IPS DF 4.7 (cell line): ENCODE measurements at regions not wholly inside any gene's neighbourhood (a gene's known extent, or its start where the extent isn't known, plus 50 kb on each side); places are given as distances from the start of the nearest gene placed in this dataset.
"Not testable (repeated sequence)": the region's sequence is repeated elsewhere in the genome, so short reads cannot be mapped to it uniquely, and the experiment has no call there.

Experiments used
- DNase-seq: peaks from one replicate; pipeline ENCODE4 v3.0.0-alpha.2; 2013; ENCODE audit warnings: low spot score; ENCODE audit errors: extremely low read depth

DNA sequence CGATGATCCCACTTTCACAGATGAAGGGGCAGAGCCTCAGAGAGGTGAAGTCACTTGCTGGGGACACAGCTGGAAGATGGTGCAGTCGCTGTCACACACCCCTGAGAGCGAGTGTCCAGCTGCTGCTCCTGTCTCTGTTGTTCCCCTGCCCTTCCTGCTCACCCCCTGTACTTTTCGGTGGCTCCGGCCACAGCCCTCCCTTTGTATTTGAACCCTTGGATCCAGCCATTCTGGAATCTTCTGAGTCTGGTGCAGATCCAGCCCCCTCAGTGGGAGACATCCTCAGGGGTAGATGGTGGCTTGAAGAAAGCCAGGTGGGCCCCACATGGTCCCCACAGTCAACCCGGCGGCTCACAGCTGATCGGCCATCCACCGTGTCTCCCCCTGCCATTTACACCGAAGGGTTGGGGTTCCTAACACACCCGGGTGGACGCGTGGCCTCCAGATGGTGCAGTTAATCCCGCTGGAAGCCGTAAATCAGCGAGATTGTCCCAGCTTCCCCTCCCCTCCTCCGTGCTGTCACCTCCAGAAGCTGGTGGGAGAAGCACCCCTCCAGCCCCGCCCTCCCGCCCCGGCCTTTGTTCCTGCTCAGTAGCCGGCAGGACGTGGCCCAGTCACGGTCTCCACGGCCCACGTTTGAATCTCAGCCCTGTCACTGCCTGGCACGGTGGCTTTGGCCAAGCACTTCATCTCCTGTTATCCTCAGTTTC is 204.8 kb downstream of the C9orf50 start:
- no peak for DNase-seq

DNA sequence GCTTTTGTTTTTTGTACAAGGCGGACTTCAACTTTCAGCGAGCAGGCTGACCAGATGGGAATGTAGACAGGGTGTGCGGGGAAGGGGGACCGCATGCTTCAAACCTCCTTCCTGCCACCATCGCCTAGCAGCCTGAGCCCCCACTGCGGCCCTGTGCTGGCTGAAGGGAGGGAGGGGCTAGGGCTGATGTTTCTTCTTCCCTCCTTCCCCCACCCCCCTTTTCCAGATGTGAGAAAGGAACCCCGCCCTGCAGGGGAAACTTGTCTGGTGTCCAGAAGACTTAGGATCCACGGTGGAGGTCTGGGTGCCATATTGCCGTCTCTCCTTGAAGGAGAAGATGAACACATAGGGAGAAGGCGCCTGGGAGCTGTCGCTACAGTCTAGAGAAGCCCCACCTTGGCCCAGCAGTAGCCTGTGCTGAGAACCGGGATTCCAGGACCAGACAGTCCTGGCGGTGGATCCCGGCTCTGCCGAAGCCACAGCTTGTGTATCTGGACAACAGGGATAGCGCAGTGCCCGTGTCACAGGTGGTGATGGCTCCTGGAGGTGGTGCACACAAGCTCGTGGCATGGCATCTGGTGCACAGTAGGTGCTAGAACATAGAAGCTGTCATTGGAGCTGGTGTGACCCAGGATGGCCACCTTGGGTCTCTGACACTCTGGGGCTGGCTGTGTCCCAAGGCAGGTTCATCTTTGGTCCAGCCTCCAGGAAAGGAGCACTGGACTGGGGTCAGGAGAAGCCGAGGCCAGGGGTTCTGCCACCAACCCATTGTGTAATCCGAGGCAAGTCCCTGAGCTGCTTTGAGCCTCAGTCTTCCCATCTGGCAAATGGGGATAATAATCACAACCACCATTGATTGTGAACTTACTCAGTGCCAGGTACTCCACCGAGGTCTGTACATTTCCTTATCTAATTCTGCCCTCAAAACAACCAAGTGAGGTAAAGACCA is 205.6 kb downstream of the C9orf50 start:
- DNase-seq = no peak

DNA sequence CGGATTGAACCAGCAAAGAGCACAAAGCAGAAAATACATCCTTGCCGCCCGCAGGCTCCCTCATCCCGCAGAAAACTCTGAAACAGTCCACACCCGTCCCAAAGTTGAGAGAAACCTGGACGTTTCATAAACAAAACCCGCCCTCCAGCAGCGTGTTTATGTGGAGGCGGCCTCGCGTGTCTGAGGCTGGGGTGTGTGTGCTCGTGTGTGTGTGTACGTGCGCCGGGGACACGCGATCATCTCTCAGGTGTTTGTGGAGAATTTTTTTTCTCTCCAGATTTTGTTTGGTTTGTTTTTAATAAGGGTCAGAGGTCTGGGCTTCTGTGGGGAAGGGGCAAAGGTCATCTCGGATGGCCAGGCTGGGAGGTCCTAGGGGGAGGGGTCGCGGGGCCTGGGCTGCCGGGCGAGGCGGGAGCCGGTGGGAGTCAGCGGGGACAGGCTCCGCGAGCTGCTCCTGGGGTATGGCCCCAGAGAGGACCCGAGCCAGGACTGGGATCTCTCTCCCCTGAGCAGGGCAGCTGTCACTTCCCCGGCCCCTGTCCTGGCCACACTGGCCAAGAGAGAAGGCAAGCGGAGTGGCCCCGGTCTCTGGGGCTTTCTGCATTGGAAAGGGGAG is 206.4 kb downstream of the C9orf50 start:
- no peak for DNase-seq

DNA sequence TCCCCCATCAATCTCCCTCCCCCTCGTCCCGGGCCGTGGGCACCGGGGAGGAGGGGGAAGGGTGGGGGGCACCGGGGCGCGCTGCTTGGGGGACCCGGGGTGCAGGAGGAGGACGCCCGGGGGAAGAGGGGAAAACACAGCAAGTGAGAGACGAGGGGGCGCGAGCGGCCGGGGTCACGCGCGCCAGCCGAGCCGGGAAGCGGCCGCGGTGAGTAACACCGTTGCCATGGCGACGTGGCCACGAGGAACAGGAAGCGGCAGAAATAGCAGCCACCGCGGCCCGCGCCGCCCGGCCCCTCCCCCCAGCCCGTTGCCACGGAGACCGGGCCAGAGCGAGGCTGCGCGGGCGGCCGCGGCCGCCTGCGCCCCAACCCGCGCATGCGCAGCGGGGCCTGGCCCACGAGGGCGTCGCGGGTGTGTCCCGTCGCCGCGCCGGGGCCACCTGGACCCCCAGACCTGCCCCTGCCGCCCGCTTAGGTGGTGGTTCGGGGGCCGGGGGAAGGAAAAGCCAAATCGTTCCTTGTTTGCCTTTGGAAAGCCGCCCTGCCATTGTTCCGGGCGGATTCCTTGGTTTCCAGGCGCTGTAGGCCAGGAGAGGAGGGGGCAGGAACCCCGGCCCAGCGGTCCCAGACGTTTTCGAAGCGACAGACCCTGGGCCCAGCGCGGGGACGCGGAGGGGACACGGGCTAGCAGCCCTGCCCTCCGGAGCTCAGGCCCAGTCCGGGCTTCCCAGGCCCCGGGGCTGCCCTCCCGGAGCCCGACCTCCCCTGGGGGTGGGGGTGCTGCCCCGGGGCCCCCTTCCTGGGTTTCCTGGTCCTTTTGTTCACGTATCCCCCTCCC is 207.1 kb downstream of the C9orf50 start:
- peak; percentile 51 for DNase-seq

DNA sequence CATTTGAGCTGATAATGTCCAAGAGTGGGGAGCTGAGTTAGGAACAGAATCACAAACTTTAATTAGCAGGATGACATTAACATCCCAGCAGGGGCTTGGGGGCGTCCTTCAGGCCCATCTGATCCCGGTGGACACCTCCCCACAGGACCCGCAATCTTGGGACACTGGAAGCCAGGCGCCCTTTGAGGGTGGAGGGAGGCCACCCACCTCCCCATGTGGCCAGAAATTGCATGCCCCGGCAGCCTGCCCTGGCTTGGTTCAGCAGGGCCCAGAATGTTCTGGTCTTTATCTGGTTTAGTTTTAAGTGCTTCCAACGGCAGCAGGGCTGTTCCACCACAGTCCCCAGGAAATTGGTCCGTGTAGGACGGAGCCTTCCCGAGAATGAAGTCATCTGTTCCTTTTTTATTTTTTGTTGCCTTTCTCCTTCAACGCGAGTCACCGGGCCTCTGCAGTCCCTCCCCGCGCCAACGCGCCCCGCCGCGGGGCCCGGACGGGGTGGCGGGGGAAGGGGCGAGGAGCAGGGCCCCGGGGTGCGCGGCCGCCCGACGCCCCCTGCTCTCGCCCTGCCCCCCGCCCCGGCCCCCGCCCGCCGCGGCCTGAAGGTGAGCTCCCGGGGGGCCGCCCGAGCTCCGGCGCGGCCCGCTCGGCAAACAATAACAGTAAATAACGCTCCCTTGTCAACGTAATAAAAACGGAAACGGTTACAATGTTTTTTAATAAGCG is 207.9 kb downstream of the C9orf50 start:
- no peak for DNase-seq

DNA sequence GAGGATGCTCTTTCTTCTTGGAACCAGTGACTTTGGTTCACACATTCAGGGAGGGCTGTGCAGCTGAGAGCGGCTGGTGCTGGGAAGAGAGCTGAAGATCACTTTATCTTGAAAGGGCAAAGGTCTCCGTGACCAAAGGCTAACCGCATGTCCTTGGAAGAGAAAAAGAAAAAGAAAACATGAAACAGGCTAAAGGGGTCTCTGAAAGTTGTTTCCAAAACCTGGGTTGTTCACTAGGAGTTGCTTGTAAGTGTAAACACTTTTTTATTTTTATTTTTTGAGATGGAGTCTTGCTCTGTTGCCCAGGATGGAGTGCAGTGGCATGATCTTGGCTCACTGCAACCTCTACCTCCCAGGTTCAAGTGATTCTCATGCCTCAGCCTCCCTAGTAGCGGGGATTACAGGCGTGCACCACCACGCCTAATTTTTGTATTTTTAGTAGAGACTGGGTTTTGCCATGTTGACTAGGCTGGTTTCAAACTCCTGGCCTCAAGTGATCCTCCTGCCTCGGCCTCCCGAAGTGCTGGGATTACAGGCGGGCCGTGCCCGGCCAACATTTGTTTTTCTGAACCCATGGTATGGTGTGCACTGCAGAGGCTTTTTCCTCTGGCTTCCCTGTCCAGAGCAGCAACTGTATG is 208.6 kb downstream of the C9orf50 start:
- not testable (repeated sequence) for DNase-seq

DNA sequence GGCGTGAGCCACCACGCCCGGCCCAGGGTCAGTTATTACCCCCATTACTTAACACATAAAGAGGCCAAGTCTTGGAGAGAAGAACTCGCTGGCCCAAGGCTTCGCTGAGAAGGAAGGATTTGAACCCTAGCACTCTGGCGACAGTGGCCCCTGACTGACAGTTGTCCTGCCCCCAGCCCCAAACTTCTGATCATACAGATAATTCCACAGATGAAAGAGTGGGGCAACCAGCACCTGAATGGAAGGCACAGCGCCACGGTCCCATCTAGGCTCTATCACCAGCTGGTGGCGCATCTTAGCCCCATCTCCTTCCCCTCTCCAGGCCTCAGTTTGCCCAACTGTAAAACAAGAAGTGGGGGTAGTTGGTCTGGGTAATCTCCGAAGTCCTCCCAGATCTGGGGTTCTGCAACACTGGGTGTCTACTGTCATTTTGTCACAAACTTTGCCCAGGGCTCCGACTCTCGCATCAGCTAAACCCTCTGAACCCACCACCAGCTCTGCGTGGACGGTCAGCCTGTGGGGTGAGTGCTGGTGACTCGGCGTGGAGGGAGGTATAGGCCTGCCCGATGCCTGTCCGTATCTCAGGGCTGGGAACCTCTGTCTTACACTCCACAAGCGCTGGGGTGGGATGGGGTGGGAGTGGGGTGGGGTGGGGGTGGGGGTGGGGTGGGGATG is 209.3 kb downstream of the C9orf50 start:
- DNase-seq = no peak

DNA sequence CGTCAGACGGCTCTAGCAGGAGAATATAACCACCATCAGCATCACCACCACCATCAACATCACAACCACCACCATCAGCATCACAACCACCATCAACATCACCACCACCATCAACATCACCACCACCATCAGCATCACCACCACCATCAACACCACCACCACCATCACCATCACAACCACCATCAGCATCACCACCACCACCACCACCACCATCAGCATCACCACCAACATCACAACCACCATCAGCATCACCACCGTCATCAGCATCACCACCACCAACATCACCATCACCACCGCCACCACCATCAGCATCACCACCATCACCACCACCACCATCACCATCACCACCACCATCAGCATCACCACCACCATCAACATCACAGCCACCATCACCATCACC is 210.7 kb downstream of the C9orf50 start:
- no peak for DNase-seq

DNA sequence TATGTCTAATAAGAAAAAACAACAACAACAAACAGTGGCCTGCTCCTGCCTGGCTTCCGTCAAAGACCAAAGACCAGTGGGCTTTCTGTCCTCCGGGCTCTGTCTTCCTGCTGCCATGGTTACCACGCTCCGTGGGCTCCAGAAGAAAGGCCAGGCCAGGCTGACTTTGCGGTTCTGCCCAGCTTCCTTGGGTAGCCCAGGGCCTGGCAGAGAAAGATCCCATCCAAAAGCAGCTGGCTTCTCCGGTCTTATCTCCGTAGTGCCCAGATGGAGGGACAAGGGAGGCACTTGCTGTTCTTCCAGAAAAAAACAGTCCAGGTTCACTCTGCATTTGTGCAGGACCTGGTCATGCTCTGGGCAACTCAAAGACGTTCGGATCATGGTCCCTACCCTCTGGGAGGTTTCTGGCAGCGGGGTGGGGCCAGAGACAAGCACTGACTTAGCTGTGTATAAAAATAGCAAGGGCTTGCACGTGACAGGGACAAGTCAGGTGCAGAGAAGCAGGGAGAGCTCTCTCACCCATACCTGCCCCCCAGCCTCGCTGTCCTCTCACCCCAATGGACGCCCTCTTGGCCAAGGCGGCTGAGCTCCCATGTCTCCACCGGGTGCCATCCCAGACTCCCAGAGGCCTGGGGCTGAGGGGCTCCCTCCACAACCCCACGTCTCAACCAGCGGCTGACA is 212.2 kb downstream of the C9orf50 start:
- DNase-seq = no peak

DNA sequence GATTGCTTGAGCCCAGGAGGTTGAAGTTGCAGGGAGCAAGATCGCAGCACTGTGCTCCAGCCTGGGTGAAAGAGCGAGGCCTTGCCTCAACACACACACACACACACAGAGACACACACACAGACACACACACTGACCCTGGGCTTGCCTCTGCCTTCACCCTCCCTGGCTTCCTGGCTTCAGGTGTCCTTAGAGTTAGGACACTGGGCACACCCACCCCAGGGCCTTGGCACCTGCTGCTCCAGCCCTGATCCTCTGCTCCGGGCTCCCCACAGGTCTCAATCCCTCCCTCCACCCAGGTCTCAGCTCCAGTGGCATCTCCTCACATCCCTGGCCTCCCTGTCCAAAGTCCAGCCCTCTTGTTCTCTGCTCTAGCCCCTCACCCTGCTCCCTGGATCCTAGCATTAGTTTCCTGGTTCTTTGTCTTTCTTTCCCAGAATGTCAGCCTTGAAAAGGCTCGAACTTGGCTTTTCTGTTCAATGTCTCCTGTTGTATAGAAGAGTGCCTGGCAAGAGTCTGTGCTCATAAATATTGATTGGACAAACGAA is 212.9 kb downstream of the C9orf50 start:
- DNase-seq = no peak

DNA sequence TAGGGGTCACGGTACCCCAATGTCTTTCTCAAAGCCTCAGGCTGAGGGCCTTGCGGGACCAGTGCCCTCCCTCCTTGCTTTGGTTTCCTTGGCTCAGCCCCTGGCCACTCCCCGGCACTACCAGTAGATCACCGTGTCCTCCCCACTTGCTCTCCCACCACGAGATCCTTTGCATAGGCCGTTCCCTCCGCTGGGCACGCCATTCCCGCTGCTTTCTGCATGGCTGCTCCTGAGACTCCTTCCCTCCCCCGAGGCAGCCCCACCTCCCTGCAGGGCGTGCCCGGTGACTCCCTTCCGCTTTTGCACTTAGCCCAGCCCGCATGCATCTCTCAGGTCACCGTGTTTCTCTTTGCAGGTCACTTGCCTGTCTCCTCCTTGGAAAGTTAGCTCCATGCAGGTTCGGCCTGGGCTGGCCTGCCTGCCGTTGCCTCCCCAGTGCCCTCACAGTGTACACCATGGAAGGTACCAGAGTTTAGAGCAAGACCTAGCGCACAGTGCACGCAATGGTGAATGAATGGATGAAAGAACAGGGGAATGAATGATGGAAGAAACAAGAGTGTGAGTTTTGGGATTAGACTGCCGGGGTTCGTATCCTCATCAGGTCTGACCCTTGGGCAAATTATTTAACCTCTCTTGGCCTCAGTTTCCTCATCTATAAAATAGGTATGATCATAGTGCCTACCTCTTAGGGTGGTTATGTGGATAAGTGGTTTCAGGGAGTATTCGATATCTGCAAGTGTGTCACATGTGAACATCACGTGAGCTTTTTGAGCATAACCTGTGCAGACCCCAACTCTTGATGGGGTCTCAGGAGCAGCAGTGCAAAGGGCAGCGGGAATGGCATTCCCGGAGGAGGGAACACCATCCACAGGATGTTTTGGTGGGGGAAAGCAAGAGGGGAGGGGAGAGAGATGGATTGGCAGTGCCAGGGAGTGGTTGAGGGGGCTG is 214.3 kb downstream of the C9orf50 start:
- DNase-seq = no peak

DNA sequence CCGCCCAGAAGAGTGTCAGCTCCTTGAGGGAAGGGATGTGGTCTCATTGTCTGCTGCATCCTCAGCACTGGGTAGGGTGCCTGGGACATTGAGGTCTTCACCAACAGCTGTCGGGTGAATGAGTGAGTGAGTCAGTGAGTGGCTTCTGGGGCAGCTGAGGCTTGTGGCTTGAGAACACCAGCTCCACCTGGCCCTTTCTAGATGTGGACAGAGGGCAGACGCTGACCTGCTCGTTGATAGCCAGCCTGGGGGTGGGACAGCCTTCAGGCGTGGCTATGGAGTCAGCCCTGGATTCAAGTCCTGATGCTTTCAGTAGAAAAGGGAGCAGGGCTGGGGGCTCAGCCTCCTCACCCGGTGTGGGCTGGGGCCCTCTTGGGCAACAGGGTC is 215.1 kb downstream of the C9orf50 start:
- no peak for DNase-seq

DNA sequence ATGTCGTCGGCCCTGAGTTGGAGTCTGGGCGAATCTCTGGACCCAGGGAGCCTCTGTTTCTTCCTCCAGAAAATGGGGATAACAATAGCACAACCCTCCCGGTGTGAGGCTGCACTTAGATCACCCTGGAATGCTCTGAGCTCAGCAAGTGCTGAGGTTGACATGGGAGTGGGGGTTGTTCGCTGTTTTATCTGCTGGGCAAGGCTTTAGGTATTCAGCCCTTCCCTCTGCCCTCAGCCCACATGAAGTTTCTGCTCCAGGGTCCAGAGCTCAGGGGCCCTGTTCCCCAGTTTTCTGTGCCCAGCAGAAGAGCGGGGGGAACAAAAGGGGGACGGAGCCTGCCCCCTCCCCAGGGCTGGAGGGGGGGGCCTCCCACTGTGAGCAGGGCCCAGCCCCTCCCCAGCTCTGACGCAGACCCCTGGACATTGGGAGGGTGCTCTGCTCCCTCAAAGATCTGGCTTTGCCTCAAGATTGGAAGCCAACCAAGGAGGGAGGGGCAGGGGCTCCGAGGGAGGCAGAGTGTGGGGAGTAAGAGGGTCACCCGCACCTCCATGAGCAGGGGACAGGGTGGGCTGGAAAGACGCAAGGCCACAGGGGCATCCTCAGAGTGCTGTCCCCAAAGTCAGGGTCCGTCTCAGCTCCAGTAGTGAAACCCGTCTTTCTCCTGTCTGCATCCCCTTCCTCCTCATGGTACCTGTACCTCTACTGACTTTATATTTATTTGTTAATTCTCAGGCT is 215.6 kb downstream of the C9orf50 start:
- no peak for DNase-seq

DNA sequence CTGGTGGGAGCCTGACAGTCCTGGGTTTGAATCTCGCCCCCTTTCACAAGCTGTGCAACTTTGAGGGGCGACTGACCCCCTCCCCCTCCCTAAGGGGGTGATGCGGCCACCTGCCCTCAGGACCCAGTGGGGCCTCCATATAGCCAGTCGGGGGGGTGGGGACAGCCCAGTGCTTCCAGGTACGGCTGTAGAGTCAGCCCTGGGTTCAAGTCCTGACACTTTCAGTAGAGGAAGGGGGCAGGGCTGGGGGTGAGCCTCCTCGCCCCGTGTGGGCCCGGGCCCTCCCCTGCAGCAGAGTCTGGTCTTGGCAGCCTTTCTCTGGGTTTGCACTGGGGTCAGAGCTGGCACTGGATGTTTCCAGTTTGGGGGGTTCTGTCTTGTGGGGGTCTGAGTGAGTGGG is 216.3 kb downstream of the C9orf50 start:
- DNase-seq = no peak

DNA sequence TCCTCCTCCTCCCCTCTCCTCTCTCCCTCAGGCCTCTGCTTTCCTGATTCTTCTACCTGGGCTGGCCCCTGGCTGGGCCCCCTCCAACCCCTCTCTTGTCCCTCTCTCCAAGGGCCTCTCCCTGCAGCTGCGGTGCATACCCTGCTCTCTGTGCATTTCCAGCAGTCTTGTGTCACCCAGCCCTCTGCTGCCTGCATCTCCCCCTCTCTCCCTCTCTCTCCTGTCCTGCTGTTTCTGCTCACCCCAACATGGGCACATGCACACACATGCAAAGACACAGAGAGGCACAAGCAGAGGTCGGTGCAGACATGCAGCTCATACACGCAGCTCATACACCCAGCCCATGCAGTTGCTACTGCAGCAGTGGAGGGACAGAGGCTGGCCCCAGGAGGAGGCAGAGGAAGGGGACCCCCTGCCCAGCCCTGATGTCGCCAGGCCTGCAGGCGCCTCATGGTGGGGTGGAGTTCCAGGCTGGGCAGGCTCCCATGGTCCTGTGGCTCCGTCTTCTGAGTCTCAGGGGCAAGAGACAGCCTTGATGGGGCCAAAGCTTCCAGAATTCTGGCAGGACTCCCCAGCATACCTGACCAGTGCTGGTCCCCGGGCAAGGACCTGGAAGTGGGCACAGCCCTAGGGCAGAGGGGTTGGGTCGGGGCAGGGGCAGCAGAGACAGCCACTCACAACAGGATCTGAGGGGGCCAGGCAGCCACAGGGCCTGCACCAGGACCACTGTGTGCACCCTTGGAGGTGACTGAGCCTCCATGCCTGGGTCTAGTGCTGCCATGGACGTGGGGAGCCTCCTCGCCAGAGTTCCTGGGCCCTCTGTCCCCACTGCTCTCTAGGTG is 216.9 kb downstream of the C9orf50 start:
- no peak for DNase-seq
